ENCODE measurements at regions not wholly inside any gene's neighbourhood (a gene's known extent, or its start where the extent isn't known, plus 50 kb on each side); places are given as distances from the start of the nearest gene placed in this dataset.

GRCh38 chr7:67940400-67940799, 943.8 kb downstream of the TYW1 start:
- TF ChIP-seq CTCF (IDR thresholded peaks at IDR 0.05; ENCODE audit: low read depth, low read length, poor library complexity, severe bottlenecking) (no peak), EZH2phosphoT487 (IDR thresholded peaks at IDR 0.05; ENCODE audit: borderline replicate concordance, low read length) (no peak)

Data from DOHH2 (cell line).